Thyroid gland (tissue), 4 donors: ENCODE measurements at regions not wholly inside any gene's neighbourhood (a gene's known extent, or its start where the extent isn't known, plus 50 kb on each side); places are given as distances from the start of the nearest gene placed in this dataset.
"Not testable (repeated sequence)": the region's sequence is repeated elsewhere in the genome, so short reads cannot be mapped to it uniquely, and the experiment has no call there.

Source experiments
- DNase-seq, 2 donors: peaks; one replicate each; pipeline ENCODE4 v3.0.0-alpha.2; 2019
- H3K27ac ChIP-seq, 3 donors: fragments of 200-600 bp; sonication (generic); 1 replicate in 2 of 3; 2 replicates in 1 of 3; pipeline ENCODE4 v1.5.1; 2016 to 2019; ENCODE audit warnings: mild to moderate bottlenecking in 1 of 3, moderate library complexity in 1 of 3
- H3K27me3 ChIP-seq: fragments of 200-600 bp; sonication (generic); one replicate; pipeline ENCODE4 v1.5.1; 2019
- H3K36me3 ChIP-seq, 2 donors: fragments of 200-600 bp; sonication (generic); one replicate each; pipeline ENCODE4 v1.5.1; 2016 to 2019
- H3K4me1 ChIP-seq, 2 donors: fragments of 200-600 bp; sonication (generic); one replicate each; pipeline ENCODE4 v1.5.1; 2017 to 2019
- H3K4me3 ChIP-seq, 3 donors: fragments of 200-600 bp; sonication (generic); replicated peaks in 1 of 3; 1 replicate in 2 of 3; 2 replicates in 1 of 3; pipeline ENCODE4 v1.5.1; 2016; ENCODE audit warnings: mild to moderate bottlenecking in 1 of 3
- H3K9me3 ChIP-seq: fragments of 200-600 bp; sonication (generic); one replicate; pipeline ENCODE4 v1.5.1; 2017
- POLR2A ChIP-seq, 2 donors: fragments of 450-650 bp; IDR thresholded peaks; one replicate each; pipeline ENCODE4 v1.6.1; 2017; ENCODE audit warnings: antibody characterized with exemption in 2 of 2, mild to moderate bottlenecking in 2 of 2, moderate library complexity in 1 of 2
- WGBS, 2 donors: methylation state at CpG; one replicate each; pipeline ENCODE4 v1.1.5; 2017; 5-methylcytosine and 5-hydroxymethylcytosine counted together
- intact Hi-C: fragments of 100-400 bp; cut with DNase I; formaldehyde crosslinking; loops from one replicate; pipeline ENCODE4 v1.15.1; 2023
- TF ChIP-seq, protein P1 (sequence below), 6 experiments: fragments of 200-600 bp in 3 of 6; fragments of 450-650 bp in 3 of 6; sonication (generic) in 3 of 6; IDR thresholded peaks; one replicate each; pipeline ENCODE4 v1.5.1; 2016 to 2019; ENCODE audit warnings: antibody characterized with exemption in 6 of 6, mild to moderate bottlenecking in 2 of 6, inconsistent platforms in 1 of 6, moderate library complexity in 1 of 6

DNA sequence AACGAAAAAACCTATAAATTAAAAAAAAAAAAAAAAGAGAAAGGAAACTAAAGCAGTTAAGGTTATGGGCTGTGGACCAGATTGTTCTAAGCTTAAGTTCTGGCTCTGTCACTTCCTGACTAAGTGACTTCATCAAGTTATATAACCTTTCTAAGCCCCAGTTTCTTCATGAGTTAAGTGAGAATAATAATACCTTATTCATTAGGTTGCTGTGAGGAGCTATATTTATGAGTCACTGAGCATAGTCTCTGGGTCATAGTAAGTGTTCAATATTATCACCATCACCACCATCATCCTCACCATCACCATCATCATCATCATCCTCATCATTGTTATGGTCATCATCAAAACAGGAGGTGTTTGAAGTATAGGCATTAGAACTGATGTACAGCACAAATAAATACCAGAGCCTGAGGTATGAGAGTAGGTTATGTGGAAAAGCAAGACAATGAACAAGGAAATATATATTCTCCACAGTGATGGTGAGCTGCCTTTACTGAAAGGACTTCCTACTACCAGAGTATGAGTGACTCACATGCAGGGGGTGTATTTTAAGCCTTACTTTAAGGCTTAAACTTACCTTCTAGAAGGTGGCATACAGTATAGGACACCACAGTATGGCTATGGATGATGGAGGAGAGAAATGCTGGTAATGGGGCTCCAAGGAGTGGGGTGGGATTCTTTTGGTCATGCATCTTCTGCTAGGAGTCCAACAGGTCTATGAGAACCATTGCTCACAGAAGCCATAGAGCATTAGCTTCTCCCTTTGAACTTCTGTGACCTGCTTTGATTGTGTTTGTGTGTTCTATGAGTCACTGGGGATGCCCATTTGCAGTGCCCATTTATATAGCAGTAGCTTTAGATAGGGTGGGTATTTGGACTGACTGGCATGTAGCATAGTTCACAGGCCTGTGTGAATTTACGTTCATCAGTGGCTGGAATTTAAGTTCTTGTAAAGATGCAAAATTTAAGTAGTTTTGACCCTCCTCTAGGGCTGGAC lies 104.4 kb downstream of the KLF5 start:
- Histone ChIP-seq H3K27me3 (no peaks in the 10 kb centered on the region), H3K4me3 (no peak overlapping the region), H3K4me1 (no peaks in the 10 kb centered on the region), H3K27ac (no peak overlapping the region), H3K36me3 (no peaks in the 10 kb centered on the region), H3K9me3 (no peaks in the 10 kb centered on the region)
- no peak for DNase-seq
- TF ChIP-seq, protein P1, sequence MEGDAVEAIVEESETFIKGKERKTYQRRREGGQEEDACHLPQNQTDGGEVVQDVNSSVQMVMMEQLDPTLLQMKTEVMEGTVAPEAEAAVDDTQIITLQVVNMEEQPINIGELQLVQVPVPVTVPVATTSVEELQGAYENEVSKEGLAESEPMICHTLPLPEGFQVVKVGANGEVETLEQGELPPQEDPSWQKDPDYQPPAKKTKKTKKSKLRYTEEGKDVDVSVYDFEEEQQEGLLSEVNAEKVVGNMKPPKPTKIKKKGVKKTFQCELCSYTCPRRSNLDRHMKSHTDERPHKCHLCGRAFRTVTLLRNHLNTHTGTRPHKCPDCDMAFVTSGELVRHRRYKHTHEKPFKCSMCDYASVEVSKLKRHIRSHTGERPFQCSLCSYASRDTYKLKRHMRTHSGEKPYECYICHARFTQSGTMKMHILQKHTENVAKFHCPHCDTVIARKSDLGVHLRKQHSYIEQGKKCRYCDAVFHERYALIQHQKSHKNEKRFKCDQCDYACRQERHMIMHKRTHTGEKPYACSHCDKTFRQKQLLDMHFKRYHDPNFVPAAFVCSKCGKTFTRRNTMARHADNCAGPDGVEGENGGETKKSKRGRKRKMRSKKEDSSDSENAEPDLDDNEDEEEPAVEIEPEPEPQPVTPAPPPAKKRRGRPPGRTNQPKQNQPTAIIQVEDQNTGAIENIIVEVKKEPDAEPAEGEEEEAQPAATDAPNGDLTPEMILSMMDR (IDR thresholded peaks at IDR 0.05) = no peak
- no peak for TF ChIP-seq POLR2A (IDR thresholded peaks at IDR 0.05)
- intact Hi-C loops = no loop called here
- WGBS, 2 donors = 77 to 85% methylated on average over 2 of the region's 2 CpGs

DNA sequence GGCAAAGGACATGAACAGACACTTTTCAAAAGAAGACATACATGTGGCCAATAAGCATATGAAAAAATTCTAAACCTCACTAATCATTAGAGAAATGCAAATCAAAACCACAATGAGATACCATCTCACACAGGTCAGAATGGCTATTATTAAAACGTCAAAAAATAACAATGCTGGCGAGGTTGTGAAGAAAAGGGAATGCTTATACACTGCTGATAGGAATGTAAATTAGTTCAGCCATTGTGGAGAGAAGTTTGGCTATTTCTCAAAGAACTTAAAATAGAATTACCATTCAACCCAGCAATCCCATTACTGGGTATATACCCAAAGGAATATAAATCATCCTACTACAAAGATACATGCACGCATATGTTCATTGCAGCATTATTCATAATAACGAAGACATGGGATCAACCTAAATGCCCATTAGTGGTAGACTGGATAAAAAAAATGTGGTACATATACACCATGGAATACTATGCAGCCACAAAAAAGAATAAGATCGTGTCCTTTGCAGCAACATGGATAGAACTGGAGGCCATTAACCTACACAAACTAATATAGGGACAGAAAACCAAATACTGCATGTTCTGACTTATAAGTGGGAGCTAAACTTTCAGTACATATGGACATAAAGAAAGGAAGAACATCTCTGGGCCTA lies 101.7 kb downstream of the KLF5 start:
- H3K36me3 ChIP-seq, DNase-seq, H3K9me3 ChIP-seq, H3K27me3 ChIP-seq, intact Hi-C loops, H3K27ac ChIP-seq, H3K4me3 ChIP-seq, H3K4me1 ChIP-seq: not testable (repeated sequence)
- WGBS, 2 donors = 92% methylated on average over 5 of the region's 5 CpGs

- no peaks in the 10 kb centered on the region for H3K9me3 ChIP-seq
- no peak for TF ChIP-seq POLR2A (IDR thresholded peaks at IDR 0.05)
- TF ChIP-seq, protein P1 (IDR thresholded peaks at IDR 0.05) = no peak
- H3K4me3 ChIP-seq = no peak overlapping the region
- no peak overlapping the region for H3K27ac ChIP-seq
- H3K27me3 ChIP-seq = no peaks in the 10 kb centered on the region
- no peaks in the 10 kb centered on the region for H3K4me1 ChIP-seq
- H3K36me3 ChIP-seq = no peaks in the 10 kb centered on the region
- intact Hi-C loops = no loop called here
- no peak for DNase-seq
Measured at GRCh38 chr13:73158851-73159250, 100.0 kb downstream of the KLF5 start.

- Histone ChIP-seq H3K4me1 (no peaks in the 10 kb centered on the region), H3K27ac (no peak overlapping the region), H3K27me3 (no peaks in the 10 kb centered on the region), H3K9me3 (no peaks in the 10 kb centered on the region), H3K4me3 (no peak overlapping the region), H3K36me3 (no peaks in the 10 kb centered on the region)
- no peak for TF ChIP-seq POLR2A (IDR thresholded peaks at IDR 0.05)
- TF ChIP-seq, protein P1 (IDR thresholded peaks at IDR 0.05) = no peak
- WGBS, 2 donors = 81 to 85% methylated on average over 2 of the region's 2 CpGs
- intact Hi-C loops = no loop called here
- no peak for DNase-seq
Measured at GRCh38 chr13:73157031-73157430, 98.2 kb downstream of the KLF5 start.

GRCh38 chr13:73146707-73147106 lies 87.9 kb downstream of the KLF5 start:
- Histone ChIP-seq H3K27me3 (no peaks in the 10 kb centered on the region), H3K36me3 (no peaks in the 10 kb centered on the region), H3K9me3 (no peaks in the 10 kb centered on the region), H3K27ac (no peak overlapping the region), H3K4me3 (no peak overlapping the region), H3K4me1 (peaks cover 0 to 3% of the 10 kb centered on the region in 2 donors)
- DNase-seq = no peak
- intact Hi-C loops = no loop called here
- no peak for TF ChIP-seq POLR2A (IDR thresholded peaks at IDR 0.05)
- TF ChIP-seq, protein P1 (IDR thresholded peaks at IDR 0.05) = no peak
- WGBS, 2 donors = 94 to 95% methylated on average over 2 of the region's 2 CpGs
